Lower leg skin (tissue), 3 donors: ENCODE measurements at regions not wholly inside any gene's neighbourhood (a gene's known extent, or its start where the extent isn't known, plus 50 kb on each side); places are given as distances from the start of the nearest gene placed in this dataset.

Experiments used
- POLR2A ChIP-seq, 2 donors: fragments of 450-650 bp; IDR thresholded peaks; one replicate each; pipeline ENCODE4 v1.6.1; 2016 to 2017; ENCODE audit warnings: antibody characterized with exemption in 2 of 2, mild to moderate bottlenecking in 1 of 2, moderate library complexity in 1 of 2
- TF ChIP-seq, protein P1 (sequence below), 3 donors: fragments of 450-650 bp; IDR thresholded peaks; one replicate each; pipeline ENCODE4 v1.5.1; 2016; ENCODE audit warnings: antibody characterized with exemption in 3 of 3, mild to moderate bottlenecking in 3 of 3, moderate library complexity in 2 of 3

DNA sequence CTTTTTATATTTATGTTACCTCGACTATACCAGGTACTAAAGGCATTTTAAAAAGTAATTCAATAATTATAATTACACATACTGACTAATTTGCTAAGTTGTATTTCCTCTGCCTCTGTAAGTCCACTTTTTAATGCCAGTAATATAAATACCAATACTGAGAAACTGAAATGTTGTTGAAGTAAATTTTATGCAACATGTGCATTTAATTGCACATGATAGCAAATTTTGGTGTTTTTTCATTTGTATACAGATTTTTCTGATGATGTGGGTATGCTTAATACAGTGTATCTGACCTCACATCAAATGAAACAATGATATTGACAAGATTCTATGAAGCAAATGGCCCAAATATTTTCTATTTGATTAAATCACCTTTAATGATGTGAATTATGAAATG lies 1531.6 kb downstream of the KCNT2 start:
- TF ChIP-seq, protein P1, sequence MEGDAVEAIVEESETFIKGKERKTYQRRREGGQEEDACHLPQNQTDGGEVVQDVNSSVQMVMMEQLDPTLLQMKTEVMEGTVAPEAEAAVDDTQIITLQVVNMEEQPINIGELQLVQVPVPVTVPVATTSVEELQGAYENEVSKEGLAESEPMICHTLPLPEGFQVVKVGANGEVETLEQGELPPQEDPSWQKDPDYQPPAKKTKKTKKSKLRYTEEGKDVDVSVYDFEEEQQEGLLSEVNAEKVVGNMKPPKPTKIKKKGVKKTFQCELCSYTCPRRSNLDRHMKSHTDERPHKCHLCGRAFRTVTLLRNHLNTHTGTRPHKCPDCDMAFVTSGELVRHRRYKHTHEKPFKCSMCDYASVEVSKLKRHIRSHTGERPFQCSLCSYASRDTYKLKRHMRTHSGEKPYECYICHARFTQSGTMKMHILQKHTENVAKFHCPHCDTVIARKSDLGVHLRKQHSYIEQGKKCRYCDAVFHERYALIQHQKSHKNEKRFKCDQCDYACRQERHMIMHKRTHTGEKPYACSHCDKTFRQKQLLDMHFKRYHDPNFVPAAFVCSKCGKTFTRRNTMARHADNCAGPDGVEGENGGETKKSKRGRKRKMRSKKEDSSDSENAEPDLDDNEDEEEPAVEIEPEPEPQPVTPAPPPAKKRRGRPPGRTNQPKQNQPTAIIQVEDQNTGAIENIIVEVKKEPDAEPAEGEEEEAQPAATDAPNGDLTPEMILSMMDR (IDR thresholded peaks at IDR 0.05) = no peak
- no peak for TF ChIP-seq POLR2A (IDR thresholded peaks at IDR 0.05)
